Lower leg skin (tissue), 4 donors: ENCODE measurements at regions not wholly inside any gene's neighbourhood (a gene's known extent, or its start where the extent isn't known, plus 50 kb on each side); places are given as distances from the start of the nearest gene placed in this dataset.

Experiments used
- DNase-seq, 2 donors: peaks; one replicate each; pipeline ENCODE4 v3.0.0-alpha.2; 2019; ENCODE audit warnings: low spot score in 2 of 2
- H3K4me3 ChIP-seq: fragments of 200-600 bp; sonication (generic); 2 replicates; pipeline ENCODE4 v1.5.1; 2017; ENCODE audit warnings: mild to moderate bottlenecking, low read depth; ENCODE audit not compliant: poor library complexity, severe bottlenecking
- POLR2A ChIP-seq, 2 donors: fragments of 450-650 bp; IDR thresholded peaks; one replicate each; pipeline ENCODE4 v1.6.1; 2016 to 2017; ENCODE audit warnings: antibody characterized with exemption in 2 of 2, mild to moderate bottlenecking in 1 of 2, moderate library complexity in 1 of 2
- WGBS, 2 donors: methylation state at CpG; one replicate each; pipeline ENCODE4 v1.1.5; 2018; 5-methylcytosine and 5-hydroxymethylcytosine counted together
- intact Hi-C: fragments of 100-400 bp; cut with DNase I; formaldehyde crosslinking; loops from one replicate; pipeline ENCODE4 v1.15.0; 2023; ENCODE audit warnings: low total_unique reads
- TF ChIP-seq, protein P1 (sequence below), 3 donors: fragments of 450-650 bp; IDR thresholded peaks; one replicate each; pipeline ENCODE4 v1.5.1; 2016; ENCODE audit warnings: antibody characterized with exemption in 3 of 3, mild to moderate bottlenecking in 3 of 3, moderate library complexity in 2 of 3

DNA sequence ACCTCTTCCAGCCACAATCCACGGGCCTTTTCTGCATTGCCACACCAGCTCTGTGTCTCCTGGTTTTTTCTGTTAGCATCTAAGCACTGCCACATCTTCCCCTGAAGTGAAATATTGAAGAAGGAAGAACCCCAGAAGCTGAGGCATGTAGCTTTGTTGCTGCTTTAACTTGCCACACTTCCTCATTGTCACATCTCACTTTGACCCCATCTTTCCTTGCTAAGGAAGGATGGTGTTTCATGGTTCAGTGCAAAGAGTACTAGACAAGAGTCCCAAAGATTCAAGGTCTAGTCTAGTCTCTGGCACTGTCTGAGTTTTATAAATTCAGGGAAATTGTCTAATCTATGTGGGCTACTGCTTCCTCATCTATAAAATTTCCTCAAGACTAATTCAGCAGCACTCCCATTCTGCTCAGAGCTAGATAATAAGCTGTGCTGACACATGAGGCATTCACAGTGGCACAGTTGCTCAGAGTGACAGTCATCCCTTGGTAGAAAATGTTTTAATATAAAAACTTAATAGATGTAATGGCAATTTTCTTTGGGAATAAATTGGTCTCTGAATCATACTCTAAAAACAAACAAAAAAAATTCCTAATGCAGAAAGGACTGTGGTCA is 483.0 kb upstream of the ID2 start:
- no peak for DNase-seq
- no peak overlapping the region for H3K4me3 ChIP-seq
- TF ChIP-seq POLR2A (IDR thresholded peaks at IDR 0.05), result no peak
- TF ChIP-seq, protein P1, sequence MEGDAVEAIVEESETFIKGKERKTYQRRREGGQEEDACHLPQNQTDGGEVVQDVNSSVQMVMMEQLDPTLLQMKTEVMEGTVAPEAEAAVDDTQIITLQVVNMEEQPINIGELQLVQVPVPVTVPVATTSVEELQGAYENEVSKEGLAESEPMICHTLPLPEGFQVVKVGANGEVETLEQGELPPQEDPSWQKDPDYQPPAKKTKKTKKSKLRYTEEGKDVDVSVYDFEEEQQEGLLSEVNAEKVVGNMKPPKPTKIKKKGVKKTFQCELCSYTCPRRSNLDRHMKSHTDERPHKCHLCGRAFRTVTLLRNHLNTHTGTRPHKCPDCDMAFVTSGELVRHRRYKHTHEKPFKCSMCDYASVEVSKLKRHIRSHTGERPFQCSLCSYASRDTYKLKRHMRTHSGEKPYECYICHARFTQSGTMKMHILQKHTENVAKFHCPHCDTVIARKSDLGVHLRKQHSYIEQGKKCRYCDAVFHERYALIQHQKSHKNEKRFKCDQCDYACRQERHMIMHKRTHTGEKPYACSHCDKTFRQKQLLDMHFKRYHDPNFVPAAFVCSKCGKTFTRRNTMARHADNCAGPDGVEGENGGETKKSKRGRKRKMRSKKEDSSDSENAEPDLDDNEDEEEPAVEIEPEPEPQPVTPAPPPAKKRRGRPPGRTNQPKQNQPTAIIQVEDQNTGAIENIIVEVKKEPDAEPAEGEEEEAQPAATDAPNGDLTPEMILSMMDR (IDR thresholded peaks at IDR 0.05), result no peak
- 75 to 81% methylated on average over 1 of the region's 1 CpG for WGBS, 2 donors
- intact Hi-C loops, result no loop called here

DNA sequence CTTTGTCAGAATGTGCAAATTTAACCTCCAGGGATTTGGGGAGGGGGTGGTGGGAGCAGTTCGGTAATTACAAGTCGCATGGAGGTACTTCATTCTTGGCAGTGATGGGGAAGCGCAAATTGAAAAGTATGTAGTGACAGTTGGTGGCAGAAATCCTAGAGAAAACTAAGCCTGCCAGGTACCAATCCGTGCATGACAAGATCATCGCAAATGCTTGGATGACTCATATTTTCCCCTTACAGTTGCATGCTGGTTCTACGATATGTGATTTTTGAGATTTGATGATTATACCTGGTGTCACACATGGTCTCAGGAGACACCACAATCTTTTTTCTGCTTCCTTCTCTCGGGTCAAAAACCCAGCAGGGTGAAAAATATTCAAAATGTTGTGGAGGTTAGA is 479.7 kb upstream of the ID2 start:
- 61 to 62% methylated on average over 7 of the region's 7 CpGs for WGBS, 2 donors
- TF ChIP-seq, protein P1 (IDR thresholded peaks at IDR 0.05), result no peak
- no peak for TF ChIP-seq POLR2A (IDR thresholded peaks at IDR 0.05)
- no peak for DNase-seq
- H3K4me3 ChIP-seq, result no peak overlapping the region
- intact Hi-C loops, result no loop called here

DNA sequence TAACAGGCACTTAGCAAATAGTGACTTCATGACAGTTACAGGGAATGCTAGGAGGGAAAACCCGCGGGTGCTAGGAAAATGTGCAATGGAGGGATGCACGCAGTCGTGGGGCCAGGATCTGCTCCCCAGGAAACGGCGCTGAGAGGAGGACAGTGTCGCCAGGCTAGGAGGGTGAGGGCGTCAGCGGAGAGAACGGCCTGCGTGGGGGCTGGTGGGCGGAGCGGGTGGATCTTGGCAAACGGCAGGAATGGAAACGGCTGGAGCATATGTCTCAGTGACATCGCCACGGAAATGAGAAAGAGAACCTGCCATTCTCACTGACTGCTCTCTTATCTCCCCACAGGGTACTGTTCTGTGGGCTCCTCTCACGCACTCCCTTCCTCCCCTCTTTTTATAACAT is 478.5 kb upstream of the ID2 start:
- 81 to 88% methylated on average over 18 of the region's 18 CpGs for WGBS, 2 donors
- DNase-seq, result no peak
- H3K4me3 ChIP-seq, result no peak overlapping the region
- TF ChIP-seq, protein P1 (IDR thresholded peaks at IDR 0.05), result no peak
- no peak for TF ChIP-seq POLR2A (IDR thresholded peaks at IDR 0.05)
- intact Hi-C loops, result no loop called here

DNA sequence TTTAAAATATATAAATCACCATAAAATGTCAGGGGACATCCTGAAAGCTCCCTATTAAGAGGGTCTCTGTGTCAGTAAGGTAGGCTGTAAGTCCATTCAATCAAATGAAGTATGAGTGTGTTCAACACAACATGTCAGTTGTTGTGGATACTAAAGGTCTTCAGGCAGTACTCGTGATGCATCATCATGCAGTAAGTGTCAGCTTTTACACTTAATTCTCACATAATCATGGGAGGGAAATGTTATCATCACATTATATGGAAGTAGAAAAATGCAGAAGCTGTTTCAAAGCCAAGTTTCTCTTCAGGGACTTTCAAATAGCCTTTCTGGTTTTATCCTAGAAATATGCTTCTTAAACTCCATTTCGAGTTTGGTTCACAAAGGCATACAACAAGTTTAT is 477.1 kb upstream of the ID2 start:
- no peak for TF ChIP-seq POLR2A (IDR thresholded peaks at IDR 0.05)
- TF ChIP-seq, protein P1 (IDR thresholded peaks at IDR 0.05), result no peak
- intact Hi-C loops, result no loop called here
- WGBS, 2 donors, result 78% methylated on average over 2 of the region's 2 CpGs

DNA sequence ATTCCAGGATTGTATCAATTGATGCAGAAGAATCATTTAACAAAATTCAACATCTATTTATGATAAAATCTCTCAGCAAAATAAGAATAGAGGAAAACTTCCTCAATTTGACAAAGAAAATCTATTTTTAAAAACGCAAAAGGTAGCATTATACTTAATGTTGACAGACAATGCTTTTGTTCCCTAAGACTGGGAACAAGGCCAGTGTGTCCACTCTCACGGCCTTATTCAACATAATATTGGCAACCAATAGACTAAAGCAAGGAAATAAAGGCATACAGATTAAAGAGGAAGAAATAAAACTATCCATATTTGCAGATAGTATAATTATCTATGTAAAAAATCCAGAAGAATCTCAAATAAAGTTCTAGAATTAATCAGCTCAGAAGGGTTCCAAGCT is 472.4 kb upstream of the ID2 start:
- intact Hi-C loops, result no loop called here

More for the DNA sequence above, 477.1 kb upstream of the ID2 start:
- no peak overlapping the region for H3K4me3 ChIP-seq
- no peak for DNase-seq

More for the DNA sequence above, 472.4 kb upstream of the ID2 start:
- no peak overlapping the region for H3K4me3 ChIP-seq
- TF ChIP-seq POLR2A (IDR thresholded peaks at IDR 0.05), result no peak
- TF ChIP-seq, protein P1 (IDR thresholded peaks at IDR 0.05), result no peak
- WGBS, 2 donors, result 62 to 86% methylated on average over 2 of the region's 2 CpGs
- no peak for DNase-seq
